ENCODE measurements at regions not wholly inside any gene's neighbourhood (a gene's known extent, or its start where the extent isn't known, plus 50 kb on each side); places are given as distances from the start of the nearest gene placed in this dataset.

DNA sequence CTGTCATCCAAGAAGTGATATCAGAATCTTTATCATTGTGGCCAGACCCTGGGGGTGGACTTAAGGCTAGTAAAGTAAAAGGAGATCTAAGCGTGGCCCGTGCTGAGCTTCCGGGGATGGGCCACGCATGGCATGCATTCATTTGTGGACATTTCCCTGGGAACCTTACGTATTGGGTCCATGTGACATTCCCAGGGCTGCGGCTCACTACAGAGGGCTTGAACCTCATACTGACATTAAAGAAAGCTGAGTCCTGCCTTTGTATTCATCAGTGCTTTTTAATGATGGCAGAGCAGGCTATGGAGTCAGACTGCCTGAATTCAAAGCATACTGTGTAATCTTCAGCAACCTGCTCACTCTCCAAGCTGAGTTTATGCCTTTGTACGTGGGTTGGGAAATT lies 152.2 kb upstream of the AFDN start:
- DNase-seq (ENCODE audit: low read depth), result no peak

DNA sequence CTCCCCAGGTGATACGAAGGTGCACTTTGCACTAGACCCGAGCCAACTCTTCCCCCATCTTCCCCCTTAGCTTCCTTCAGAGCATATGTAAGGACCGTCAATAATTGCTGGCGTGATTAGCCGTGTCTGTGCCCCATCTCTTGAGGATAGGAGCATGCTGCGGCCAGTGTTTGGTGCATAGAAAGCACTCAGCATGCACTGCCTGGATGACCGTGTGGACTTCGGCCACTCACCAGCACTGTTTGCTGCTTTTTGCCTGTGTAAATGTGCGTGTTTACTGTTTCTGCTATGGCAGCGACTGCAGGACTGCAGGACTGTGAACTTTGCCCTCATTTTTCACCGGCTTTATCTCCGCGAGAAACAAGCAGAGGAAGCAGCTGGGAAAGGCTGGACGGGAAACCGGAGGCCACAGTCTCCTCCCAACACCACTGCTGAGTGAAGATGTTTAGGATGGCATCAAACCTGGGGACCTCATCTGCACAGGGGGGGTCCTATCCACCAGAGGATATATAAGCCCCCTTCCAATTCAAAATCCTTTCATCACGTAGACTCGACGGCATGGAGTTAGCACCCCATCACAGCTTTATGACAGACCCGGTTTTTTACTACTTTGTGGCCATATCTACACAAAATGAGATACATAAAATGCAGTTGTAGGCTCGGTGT lies 150.6 kb upstream of the AFDN start:
- DNase-seq (ENCODE audit: low read depth), result no peak

- DNase-seq (ENCODE audit: low read depth), result no peak
Measured at GRCh38 chr6:167676666-167677421, 149.9 kb upstream of the AFDN start.

GRCh38 chr6:167677422-167677789 lies 149.3 kb upstream of the AFDN start:
- DNase-seq (ENCODE audit: low read depth), result no peak

DNA sequence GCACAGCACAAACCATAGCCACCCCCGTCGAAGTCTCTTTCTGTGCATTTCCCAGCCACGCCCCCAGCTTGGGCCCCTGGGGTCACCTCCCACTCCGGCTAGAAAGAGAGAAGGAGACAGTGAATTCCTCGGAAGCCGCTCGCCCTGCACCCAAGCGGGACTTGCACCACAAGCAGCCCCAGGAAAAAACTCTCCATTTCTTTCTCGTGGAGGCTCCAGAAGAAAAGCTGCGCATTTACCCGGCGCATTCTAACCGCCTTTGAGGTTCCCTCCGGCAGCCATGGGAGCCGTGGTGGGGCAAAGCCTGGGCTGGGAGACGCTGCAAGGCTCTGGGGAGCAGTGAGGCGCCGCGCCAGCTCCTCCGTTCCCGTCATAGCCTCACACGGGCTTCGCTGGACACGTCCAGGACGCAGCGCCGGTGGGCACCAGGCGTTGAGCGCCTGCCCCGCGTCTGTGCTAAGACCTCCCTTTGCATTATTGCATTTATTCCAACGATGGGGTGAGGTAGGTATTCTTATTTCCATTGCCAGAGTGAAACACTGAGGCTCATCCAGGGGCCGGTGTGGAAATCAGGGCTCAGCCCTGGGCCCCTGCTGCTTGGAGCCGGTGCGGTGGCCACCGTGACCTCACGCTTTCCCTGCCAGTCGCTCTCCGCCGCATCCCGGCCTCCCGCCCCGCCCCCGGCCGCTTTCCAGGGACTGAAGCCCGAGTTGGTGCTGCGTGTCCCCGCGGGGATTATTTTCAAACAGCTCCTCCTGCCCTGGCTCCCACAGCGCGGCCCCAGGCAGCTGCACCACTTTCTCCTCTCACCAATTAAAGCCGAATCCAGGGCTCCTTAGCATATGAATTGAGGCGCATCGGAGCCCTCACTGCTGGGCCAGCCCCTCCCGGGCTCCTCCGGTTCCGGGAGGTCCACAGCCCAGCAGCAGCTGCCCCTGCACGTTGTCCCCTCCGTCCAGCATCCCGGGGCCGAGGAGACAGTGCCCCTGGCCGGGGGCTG lies 148.3 kb upstream of the AFDN start:
- DNase-seq (ENCODE audit: low read depth), result no peak

DNA sequence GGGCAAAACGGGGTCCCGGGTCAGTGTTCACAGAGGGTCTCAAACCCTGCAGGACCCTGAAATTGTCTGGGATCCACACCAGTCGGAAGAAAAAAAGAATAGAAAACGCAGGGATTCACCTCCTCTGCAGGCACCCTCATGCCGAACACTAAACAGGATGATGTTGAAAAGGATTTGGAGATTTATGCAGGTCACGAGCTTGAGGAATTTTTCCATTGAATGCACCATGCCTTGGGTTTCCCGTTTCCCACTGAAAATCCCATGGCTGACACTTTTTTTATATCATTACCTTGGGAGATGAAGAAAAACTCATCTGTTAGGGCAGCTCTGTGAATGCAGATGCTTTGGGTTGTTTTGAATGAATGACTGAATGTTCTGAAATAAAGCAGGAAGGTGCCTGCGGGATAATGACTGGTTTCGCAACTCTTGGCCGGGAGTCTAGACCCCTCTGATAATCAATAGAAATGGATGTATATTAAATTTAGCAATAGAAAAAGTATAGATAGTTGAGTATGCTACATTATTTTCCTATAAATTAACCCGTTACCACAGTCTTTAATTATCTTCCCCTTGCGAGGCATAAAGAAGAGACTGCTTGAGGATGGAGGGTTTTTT lies 147.5 kb upstream of the AFDN start:
- no peak for DNase-seq (ENCODE audit: low read depth)

DNA sequence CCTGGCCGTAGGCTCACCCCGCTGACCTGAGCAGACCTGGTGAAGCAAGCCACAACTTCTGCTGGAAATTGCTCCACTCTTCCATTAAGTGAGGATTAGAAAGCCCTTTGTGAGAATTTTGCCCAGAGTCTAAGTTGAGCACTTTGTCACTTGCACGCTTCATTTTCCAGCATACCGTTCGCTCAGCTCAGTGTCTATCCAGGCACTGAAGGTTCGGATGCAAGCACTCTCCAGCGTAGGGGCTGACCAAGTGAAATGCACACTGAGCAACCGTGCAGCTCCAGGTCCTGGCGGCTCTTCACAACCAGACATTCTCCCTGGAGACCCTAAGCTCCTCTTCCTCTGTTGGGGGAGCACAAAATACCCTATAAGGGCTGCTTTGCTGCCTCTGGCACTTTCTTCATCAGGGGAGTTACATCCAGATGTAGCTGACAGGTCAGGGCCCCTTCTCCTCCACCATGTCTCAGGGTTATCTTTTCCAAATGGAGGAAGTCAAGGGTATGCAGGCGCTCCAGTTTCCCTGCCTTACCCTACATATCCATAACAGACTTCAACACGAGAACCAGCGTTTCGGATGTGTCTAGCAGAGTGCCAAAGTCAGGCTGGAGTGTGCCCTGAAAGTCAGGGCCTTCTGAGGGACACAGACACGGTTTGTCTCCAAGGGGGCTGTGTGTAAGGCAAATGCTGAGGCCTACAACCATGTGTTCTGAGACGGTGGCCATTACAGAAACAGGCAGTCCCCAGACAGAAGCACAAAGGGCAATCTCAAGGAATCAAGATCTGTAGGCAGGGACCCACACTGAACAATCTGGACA lies 146.7 kb upstream of the AFDN start:
- no peak for DNase-seq (ENCODE audit: low read depth)

DNA sequence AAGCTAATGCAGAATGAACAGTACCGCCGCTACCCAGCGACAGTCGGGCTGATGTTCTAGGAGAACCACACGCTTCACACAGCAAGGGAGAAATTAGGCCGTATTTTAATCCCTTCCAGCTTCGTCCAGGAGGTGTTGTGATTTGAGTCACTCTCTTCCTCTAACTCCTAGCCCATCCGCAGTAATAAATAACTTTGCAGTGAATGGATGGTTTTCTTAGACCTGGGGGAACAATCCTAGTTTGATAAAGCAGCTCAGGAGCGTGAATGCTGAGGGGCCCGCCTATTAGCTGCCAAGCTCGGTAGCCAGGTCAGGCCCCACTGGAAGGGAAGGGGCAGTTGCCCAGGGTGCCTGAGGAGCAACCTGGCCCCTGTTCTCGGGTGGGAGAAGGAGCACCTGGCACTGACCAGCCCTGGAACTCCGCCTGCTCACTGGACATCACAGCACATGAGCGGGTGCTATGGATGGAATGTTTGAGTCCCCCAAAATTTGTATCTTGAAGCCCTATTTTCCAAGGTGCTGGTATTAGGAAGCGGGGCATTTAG lies 146.0 kb upstream of the AFDN start:
- no peak for DNase-seq (ENCODE audit: low read depth)

- no peak for DNase-seq (ENCODE audit: low read depth)
Measured at GRCh38 chr6:167682125-167682524, 144.6 kb upstream of the AFDN start.

DNA sequence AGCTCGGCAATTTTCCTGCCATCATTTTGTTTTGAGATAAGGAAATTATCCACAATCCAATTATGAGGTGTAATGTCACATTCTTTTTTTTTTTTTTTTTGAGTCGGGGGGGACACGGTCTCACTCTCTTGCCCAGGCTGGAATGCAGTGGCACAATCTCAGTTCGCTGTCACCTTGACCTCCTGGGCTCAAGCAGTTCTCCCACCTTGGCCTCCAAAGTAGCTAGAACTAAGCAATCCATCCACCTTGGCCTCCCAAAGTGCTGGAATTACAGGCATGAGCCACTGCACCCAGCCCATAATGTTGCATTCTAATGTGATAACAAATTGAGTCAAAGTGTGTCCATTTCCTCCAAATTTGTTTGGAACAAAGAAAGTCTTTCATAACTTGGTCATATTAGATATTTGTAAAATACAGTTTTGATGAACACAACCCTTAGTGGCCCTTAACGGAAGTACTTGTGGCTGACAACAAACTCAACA lies 144.1 kb upstream of the AFDN start:
- DNase-seq (ENCODE audit: low read depth), result no peak

DNA sequence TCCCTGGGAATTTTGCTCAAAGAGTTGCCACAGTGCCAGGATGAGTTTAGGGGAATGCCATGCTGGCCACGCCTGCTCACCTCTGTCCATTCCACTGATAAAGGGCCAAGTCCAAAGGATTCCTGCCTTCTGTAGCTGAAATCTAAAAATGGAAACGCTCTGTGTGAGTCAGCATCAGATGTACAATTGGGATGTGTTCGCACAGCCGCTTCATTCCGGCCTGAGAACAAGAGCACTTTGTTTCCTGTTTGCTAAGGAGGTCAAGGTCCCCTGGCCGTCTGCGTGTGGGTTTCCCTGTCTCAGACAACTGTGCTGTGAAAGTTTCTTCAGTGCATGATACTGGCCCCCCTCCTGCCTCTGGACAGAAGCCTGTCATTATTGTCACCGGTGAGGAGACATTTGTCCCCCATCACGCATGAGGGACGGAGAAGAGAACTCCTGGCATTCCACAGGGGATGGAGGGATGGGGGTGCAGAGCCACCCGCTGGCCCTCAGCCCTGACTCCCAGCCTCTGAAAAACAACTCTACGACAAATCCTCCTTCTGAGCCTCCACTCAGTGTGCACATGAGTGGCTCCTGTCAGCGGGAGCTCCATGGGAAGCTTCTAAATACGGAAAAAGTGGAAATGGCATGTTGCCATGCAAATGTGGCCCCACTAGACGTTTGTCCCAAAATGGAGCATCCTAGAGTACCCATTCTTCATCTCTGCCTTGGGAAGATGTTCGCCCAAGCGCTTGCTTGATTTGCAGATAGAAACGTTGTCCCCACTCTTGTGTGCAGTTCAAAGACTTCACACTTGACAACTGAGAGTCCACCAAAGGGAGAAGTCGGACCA lies 143.5 kb upstream of the AFDN start:
- DNase-seq (ENCODE audit: low read depth), result no peak

DNA sequence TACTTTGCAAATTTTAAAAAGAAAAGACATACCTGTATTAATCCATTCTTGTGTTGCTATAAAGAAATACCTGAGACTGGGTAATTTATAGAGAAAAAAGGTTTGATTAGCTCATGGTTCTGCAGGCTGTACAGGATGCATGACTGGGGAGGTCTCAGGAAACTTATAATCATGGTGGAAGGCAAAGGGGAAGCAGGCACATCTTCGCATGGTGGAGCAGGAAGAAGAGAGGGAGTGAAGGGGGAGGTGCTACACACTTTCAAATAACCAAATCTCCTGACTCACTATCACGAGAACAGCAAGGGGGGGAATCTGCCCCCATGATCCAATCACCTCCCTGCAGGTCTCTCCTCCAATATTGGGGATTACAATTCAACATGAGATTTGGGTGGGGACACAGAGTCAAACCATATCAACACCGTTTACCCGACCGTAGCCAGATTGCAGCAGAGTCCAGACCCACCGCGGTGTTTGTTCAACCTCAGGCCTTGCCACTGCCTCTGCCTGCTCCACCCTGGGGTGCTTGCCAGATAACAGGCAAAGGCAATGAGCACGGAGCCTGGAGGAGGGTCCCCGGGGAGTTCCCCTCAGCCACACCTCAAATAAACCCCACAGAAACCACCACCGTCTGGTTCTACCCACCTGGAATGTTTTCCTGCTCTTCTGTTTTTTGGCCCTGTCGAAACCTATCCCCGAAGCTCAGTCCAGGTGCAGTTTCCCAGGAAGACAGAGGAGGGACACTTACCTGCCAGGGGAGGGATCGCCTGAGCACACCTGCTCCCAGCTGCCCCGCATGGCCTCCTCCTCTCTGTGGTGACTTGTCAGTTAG lies 142.2 kb upstream of the AFDN start:
- DNase-seq (ENCODE audit: low read depth), result no peak

DNA sequence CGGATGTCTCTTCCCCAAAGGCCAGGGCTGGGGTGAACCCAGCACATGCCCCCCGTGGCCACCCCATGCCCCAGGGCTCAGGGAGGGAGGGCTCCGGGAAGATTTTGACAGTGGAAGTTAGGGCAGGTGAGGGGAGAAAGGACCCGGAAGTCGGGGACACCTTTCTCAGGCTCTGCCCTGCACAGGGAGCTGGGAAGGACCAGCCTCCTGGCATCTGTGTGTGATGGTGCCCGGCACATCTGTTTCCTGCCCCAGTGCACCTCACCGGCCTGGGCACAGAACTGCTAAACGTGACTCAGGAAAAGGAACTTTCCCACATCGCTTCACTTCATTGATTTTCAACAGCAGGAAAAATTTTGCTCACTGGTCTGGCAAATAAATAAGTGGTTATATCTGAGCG lies 141.1 kb upstream of the AFDN start:
- DNase-seq (ENCODE audit: low read depth), result no peak

GRCh38 chr6:167686204-167686893 lies 140.4 kb upstream of the AFDN start:
- no peak for DNase-seq (ENCODE audit: low read depth)

GRCh38 chr6:167687116-167687725 lies 139.5 kb upstream of the AFDN start:
- DNase-seq (ENCODE audit: low read depth), result no peak

DNA sequence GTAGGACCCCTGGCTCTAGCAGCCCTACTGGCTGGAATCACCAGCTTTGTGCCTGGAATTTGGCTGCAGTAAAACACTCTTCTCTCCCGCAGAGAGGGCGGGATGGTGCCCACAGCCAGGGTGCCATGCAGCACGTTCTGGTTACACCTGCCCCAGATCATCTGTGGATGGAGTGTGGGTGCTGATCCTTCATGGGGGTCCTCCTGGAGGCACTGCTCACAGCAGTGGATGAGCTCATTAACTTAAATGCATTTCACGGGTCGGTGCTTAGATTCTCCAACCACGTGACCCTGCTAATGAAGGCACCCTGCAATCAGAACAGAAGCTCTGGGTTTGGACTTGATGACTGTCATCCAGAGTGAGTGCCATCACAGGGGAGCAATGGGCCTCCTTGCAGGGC lies 138.6 kb upstream of the AFDN start:
- DNase-seq (ENCODE audit: low read depth), result no peak

- no peak for DNase-seq (ENCODE audit: low read depth)
Measured at GRCh38 chr6:167689278-167689677, 137.4 kb upstream of the AFDN start.

DNA sequence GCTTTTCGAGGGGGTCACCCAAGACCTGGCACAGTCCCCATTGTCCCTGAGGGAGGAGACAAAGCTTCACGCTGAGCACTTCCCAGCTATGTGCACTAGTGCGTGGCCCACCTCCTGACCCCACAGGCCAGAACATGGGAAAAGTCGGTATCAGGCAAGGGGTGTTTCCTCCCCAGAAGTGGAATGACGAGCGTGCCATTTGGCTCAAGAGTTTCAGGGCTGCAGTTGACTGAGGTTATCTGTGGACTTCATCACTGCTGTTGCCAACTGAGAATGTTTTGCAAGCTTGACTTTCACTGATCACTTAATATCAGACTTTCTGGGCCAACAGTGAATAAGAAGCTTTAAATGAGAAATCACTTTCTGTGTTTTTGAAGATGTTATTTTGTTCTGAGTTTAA lies 137.0 kb upstream of the AFDN start:
- DNase-seq (ENCODE audit: low read depth), result no peak
